GM21367 (cell line): ENCODE measurements at regions not wholly inside any gene's neighbourhood (a gene's known extent, or its start where the extent isn't known, plus 50 kb on each side); places are given as distances from the start of the nearest gene placed in this dataset.
"Not testable (repeated sequence)": the region's sequence is repeated elsewhere in the genome, so short reads cannot be mapped to it uniquely, and the experiment has no call there.

ENCODE experiments used
- ATAC-seq: cut with Tn5 transposase; IDR thresholded peaks from one replicate; pipeline ENCODE4 v1.9.1; 2021; ENCODE audit not compliant: unreplicated experiment

GRCh38 chr20:50325215-50325614 is 134.6 kb downstream of the CEBPB start:
- ATAC-seq: no peak

- no peak for ATAC-seq
Observed at GRCh38 chr20:50325651-50326050, 135.0 kb downstream of the CEBPB start.

GRCh38 chr20:50327666-50328065 is 137.0 kb downstream of the CEBPB start:
- no peak for ATAC-seq

- ATAC-seq: no peak
Observed at GRCh38 chr20:50328222-50328979, 137.8 kb downstream of the CEBPB start.

GRCh38 chr20:50328996-50329898 is 138.6 kb downstream of the CEBPB start:
- no peak for ATAC-seq

- ATAC-seq: no peak
Observed at GRCh38 chr20:50329981-50330503, 139.4 kb downstream of the CEBPB start.

GRCh38 chr20:50330504-50331313 is 140.1 kb downstream of the CEBPB start:
- no peak for ATAC-seq

GRCh38 chr20:50331469-50332363 is 141.1 kb downstream of the CEBPB start:
- ATAC-seq: no peak

GRCh38 chr20:50332491-50332980 is 141.9 kb downstream of the CEBPB start:
- ATAC-seq: no peak

- no peak for ATAC-seq
Observed at GRCh38 chr20:50333131-50333670, 142.6 kb downstream of the CEBPB start.

GRCh38 chr20:50333812-50334211 is 143.2 kb downstream of the CEBPB start:
- no peak for ATAC-seq

- ATAC-seq: not testable (repeated sequence)
Observed at GRCh38 chr20:50334512-50334911, 143.9 kb downstream of the CEBPB start.

GRCh38 chr20:50335105-50335504 is 144.5 kb downstream of the CEBPB start:
- no peak for ATAC-seq

- ATAC-seq: no peak
Observed at GRCh38 chr20:50335866-50336265, 145.2 kb downstream of the CEBPB start.

GRCh38 chr20:50336661-50337060 is 146.0 kb downstream of the CEBPB start:
- no peak for ATAC-seq

- ATAC-seq: no peak
Observed at GRCh38 chr20:50337521-50338466, 147.2 kb downstream of the CEBPB start.

- peak; percentile 42 for ATAC-seq
Observed at GRCh38 chr20:50338479-50339391, 148.1 kb downstream of the CEBPB start.
